ENCODE measurements at regions not wholly inside any gene's neighbourhood (a gene's known extent, or its start where the extent isn't known, plus 50 kb on each side); places are given as distances from the start of the nearest gene placed in this dataset.

- TF ChIP-seq CTCF (IDR thresholded peaks at IDR 0.05), result no peak
- TF ChIP-seq POLR2A (IDR thresholded peaks at IDR 0.05), result no peak
These were observed 179.6 kb upstream of the ALKAL2 start for GRCh38 chr2:467543-467891.
